Stimulated activated CD4-positive, alpha-beta T cell treated with anti-CD3 and anti-CD28 coated beads, Interleukin-2, amount 100 ng/mL, for 4 hours (primary cell): ENCODE measurements at regions not wholly inside any gene's neighbourhood (a gene's known extent, or its start where the extent isn't known, plus 50 kb on each side); places are given as distances from the start of the nearest gene placed in this dataset.

Source experiments
- DNase-seq: peaks from one replicate; pipeline ENCODE4 v3.0.0-alpha.2; 2020; ENCODE audit warnings: low read depth

DNA sequence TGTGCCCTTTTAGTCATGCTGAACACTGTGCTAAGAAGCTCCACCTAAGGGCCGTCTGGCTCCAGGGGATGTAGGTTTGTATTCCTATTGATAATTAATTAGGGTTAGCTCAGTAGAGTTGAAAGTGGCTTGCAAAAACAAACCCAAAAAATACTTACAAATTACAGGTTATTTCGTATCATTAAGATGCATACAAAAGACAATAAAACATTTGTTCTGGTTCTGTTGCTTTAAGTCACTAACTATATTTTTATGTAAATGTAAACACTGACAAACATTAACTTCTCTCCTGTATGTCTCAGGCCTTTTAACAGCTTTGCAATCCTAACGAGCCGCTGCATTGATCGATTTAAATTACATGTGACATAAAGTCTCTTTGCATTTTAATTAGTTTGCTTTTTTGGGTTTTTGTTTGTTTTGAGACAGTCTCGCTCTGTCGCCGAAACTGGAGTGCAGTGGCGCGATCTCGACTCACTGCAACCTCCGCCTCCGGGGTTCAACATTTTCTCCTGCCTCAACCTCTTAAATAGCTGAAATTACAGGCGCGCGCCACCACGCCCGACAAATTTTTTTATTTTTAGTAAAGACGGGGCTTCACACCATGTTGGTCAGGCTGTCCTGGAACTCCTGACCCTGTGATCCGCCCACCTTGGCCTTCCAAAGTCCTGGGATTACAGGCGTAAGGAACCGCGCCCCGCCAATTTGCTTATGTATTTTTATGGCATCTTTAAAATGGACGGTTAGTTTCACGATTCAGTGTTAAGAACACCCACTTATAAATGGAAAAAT is 110.9 kb downstream of the HFE start:
- no peak for DNase-seq

DNA sequence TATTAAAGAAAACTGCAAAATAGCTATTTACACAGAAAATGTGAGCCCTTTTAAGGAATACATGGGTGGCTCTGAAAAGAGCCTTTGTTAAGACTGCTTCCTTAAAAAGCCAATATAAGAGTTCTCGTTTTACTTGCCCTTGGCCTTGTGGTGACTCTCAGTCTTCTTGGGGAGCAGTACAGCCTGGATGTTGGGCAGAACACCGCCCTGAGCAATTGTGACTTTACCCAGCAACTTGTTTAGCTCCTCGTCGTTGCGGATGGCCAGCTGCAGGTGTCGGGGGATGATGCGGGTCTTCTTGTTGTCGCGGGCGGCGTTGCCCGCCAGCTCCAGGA is 111.5 kb downstream of the HFE start:
- no peak for DNase-seq

DNA sequence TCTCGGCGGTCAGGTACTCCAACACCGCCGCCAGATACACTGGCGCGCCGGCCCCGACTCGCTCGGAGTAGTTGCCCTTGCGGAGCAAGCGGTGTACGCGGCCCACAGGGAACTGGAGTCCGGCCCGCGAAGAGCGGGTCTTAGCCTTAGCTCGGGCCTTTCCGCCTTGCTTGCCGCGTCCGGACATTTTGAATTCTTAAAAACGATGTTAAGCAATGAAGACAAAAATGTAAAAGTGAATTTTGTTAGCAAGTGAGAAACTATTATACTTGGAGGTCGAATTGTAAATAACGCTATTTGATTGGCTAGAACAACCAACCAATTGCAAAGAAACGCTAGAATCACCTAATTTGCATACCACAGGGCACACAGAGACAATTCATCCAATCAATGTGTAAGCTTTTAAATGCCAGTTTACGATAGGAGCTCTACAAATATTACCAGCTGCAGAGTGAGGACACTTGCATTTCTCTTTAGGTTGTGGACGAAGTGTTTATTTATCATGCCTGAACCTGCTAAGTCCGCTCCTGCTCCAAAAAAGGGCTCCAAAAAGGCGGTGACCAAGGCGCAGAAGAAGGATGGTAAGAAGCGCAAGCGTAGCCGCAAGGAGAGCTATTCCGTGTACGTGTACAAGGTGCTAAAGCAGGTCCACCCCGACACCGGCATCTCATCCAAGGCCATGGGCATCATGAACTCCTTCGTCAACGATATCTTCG is 112.0 kb downstream of the HFE start:
- no peak for DNase-seq

DNA sequence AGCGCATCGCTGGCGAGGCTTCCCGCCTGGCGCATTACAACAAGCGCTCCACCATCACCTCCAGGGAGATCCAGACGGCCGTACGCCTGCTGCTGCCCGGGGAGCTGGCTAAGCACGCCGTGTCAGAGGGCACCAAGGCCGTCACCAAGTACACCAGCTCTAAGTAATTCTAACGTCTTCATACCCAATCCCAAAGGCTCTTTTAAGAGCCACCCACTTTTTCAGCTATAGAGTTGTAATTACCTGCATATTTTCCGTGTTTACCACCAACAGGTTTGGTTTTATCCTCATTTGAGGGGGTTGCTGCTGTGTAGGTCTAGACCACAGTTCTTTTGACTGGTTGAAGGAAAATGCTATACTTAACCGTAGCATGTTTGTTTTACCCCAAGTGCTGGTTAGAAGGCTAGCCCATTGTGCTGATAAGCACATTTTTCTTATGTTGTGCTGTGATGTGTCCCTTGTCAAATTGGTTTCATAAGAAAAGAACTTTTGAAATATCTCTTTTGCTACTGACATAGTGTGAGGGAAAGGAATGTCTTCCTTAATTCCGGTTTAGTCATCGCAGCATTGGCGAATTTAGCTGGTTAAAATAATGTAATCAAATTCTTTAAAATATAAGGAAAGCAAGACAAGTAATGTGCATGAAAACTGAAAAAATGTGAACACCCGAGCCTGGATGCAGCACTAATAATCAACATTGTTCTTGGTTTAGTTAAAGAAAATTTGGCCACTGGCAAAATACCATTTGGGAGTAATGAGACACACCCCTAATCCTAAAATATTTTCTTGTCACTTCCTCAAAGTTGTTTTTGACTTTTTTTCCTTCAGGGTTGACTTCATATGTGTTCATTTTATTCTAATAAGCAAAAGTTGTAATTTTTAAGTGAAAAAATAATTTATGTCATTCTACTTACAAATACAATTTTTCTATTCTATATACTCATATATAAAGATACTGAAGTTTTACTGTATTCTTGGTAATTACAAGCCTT is 112.8 kb downstream of the HFE start:
- DNase-seq = no peak

DNA sequence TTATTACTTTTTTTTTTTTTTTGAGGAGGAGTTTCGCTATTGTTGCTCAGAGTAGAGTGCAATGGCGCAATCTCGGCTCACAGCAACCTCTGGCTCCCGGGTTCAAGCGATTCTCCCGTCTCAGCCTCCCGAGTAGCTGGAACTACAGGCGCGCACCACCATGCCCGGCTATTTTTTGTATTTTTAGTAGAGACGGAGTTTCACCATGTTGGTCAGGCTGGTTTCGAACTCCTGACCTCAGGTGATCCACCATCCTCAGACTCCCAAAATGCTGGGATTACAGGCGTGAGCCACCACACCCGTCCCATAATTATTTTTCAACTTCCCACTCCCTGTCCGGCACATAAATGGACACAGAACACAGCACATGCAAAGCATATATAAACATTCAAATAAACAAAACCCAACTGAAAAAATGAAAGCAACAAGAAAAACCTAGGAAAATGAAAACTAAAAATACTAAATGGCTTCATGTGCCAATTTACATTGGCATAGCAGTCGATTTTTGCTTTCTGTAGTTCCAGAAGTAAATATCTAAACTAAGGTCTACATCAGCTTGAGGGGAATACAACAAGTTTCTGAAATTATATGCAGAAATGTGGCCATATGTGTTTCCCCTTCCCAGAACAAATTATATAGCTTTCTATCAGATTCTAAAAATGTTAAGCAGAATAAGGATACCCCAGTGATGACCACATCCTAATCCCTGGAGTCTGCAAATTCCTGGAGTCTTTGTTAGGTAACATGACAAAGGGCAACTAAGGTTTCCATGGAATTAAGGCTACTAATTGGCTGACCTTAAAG is 113.9 kb downstream of the HFE start:
- DNase-seq = no peak

DNA sequence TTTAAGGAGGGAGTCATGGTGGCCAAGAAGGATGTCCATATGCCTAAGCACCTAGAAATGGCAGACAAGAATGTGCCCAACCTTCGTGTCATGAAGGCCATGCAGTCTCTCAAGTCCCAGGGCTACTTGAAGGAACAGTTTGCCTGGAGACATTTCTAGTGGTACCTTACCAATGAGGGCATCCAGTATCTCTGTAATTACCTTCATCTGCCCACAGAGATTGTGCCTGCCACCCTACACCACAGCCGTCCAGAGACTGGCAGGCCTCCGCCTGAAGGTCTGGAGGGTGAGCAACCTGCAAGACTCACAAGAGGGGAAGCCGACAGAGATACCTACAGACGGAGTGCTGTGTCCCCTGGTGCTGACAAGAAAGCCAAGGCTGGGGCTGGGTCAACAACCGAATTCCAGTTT is 115.0 kb downstream of the HFE start:
- DNase-seq = no peak

DNA sequence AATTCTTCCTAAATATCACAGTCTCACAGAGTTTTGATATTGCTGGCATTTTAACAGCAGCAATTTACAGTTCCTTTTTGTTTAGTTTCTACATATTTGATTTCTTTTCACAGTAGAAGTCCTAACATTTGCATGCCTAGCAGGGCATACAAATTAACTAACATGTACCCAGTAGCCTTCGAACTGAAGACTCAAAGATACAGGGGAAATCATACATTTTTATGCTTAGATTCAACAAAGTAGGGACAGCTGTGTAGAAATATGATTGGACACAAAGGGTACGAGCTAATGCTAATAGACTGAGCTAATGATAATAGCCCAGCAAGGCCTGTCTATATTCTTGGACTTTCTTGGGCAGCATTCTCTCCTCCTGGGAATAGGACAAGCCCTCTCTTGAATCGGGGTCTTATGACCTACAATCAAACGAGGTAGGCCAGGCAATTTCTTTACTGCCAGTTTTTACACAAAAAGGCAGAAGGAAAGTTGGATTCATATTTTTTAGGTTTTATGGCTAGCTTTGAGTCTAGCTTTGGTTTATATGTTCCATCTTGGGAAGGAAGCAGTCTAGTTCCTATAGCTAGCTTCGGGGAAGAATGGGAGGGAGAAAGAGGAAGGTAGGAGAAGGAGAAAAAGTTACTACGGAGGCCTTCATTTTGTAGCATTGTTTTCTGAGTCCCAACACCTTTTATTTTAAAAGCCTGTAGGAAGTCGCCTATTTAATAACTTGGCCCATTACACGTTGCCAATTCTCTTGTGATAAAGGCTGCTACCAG is 115.8 kb downstream of the HFE start:
- no peak for DNase-seq

DNA sequence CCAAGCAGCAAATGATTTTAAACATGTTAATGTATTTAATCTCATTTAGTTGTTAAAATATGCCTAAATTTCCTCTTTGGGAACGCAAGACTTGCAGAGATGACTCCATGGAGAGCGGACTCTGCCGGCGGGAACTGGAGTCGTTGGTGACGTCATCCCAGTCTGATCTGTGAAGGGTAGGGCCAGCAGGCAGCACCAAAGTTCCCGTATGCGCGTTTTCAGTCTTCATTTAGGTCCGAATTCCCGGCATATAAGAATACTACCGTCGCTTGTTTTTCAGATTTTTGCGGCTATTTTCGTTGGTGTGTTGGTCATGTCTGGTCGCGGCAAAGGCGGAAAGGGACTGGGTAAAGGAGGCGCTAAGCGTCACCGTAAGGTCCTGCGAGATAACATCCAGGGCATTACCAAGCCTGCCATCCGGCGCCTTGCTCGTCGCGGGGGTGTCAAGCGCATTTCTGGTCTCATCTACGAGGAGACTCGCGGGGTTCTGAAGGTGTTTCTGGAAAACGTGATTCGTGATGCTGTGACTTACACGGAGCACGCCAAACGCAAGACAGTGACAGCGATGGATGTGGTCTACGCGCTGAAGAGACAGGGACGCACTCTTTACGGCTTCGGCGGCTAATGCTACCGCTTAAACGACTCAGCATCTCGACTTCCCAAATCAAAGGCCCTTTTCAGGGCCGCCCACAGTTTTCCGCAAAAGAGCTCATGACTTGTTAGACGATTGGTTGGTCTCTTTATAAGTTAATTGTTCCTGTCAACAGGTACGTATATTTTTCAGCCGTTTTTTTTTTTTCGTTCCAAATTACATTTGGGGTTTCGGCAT is 117.3 kb downstream of the HFE start:
- DNase-seq = peak; percentile 78

DNA sequence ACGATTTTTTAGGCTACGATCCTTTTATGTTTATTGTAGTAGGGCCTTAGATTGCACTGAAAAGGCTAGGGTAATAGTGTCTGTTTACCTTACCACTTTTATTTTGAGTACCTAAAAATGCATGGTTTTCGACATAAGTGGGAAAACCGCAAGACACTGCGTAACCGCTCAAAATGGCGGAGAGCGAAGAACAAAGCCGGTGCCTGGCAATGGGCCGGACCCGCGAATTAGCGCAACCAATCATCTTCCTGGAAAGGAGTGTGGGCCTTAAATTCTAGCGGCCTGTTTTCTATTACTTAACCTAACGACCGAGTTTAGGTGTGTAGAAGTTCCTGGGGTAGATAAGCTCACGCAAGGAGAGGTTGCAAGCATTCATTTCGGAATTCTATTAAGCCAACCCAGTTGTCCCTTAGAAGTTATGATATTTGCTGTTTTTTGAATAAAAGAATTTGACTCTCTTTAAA is 118.0 kb downstream of the HFE start:
- DNase-seq = peak; percentile 74

DNA sequence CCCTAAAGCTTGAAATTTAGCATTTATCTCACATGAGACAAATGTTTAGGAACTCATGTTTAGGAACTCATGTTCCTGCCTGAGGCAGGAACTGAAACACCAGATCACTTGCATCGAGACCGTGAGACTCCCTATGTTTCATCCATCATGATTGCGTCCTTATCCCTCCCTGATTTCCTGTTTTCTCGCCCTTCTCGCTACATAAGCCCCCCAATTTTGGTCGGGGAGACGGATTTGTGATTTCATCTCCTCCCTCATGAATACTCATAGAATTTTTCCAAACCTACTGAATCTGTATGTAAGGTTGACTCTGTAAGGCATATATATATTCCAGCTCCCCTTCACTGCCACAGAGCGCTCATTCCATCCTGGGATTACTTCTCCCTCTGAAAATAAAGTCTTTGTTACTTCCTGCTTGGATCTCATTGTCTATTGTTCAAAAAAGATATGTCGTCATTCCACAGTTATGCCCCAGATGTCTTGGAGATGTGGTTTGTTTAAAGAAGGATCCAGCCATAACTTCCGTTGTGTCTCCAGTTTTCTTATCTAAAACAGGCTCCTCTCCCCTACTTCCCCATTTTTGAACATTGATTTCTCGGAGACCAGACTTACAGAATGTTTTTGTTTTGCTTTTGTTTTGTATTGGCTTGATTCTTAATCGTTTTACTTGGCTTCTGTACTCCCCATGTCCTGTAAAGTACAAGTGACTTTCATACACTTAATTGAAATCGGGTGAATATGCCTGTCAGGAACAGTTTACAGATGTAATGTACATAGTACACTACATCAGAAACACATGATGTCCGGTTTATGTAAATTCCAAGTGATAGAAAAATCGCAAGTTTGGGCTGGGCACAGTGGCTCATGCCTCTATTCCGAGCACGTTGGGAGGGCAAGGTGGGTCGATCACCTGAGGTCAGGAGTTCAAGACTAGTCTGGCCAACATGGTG is 118.7 kb downstream of the HFE start:
- no peak for DNase-seq

DNA sequence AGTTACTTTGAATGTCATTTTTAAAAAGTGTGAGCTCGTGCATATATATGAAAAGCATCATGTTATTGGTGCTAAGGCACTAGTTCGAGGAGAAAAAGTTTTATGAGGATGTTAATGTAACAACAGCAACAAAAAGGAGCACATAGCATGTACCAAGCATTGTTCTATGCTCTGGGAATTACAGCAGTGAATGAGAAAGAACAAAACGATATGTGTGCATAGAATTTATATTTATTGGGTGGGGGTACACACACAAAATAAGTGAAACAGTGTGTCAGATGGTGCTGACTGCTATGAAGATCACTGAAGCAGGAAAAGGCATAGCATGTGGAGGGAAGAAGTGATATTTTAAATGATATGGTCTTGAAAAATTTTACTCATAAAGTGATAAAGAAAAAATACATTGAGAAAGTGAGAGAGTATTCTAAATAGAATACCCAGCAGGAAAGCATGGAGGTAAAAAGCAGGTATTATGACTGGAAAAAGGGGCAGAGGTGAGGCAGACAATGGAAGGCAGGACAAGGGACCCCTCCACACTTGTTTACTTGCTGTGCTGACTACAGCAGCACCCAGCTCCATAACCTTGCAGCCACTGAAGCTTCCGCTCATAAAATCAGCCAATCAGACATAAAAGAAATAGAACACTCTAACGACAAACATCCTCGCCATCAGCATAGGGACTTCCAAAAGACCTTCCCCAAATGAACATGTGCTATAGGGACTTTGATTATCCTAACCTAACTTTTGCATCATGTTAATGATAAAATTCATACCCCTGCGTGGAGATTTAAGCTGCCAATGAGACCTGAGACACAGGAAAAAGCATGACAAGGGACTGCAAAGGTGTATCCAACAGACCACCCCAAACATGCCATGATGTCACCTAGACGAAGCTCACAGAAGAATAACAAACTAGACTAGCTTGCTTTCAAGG is 119.9 kb downstream of the HFE start:
- no peak for DNase-seq

DNA sequence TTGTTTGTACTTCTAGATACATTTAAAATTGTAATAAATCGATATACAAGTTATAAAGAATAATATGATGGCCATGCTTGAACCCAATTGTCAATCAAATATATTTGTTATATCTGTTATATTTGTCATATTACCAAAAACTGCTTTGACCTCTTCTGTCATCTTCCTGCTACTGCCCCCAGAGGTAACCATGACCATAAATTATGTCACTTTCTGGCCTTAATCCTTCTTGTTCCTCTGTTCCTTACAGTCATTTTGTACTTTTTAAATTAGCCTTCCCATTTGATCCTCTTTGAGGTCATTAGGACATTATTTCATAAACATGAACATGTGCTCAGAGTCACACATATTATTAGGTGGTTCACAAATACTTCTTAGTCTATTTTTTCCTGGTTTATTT is 124.7 kb downstream of the HFE start:
- DNase-seq = no peak

DNA sequence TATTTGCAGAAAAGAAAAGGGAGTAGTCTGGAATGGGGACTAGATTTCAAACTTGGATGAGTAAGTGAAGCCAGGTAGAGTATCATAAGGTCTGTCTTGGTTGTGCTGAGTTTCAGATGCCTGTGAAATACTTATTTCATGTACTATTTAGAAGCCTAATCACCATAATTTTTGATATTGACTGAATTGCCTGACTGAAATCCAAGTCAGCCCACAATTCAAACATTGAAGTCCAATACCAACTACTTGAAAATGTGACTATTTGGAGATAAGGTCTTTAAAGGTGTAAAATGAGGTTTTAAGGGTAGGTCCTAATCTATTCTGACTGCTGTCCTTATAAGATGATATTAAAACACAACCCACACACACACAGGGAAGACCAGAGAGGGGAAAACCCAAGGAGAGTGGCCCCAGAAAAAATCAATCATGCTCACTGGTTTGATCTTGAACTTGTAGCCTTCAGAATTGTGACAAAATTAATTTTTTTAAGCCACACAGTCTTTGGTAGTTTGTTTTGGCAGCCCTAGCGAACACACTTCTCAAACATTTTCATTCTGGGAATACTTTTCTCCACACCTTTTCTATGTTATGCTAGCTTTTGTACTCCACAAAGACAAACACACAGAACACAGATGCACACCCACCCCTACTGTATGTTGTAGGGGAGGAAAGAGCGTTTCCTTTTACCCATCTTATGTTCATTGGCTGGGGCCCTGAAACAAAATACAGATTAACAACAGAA is 126.3 kb downstream of the HFE start:
- DNase-seq = no peak

DNA sequence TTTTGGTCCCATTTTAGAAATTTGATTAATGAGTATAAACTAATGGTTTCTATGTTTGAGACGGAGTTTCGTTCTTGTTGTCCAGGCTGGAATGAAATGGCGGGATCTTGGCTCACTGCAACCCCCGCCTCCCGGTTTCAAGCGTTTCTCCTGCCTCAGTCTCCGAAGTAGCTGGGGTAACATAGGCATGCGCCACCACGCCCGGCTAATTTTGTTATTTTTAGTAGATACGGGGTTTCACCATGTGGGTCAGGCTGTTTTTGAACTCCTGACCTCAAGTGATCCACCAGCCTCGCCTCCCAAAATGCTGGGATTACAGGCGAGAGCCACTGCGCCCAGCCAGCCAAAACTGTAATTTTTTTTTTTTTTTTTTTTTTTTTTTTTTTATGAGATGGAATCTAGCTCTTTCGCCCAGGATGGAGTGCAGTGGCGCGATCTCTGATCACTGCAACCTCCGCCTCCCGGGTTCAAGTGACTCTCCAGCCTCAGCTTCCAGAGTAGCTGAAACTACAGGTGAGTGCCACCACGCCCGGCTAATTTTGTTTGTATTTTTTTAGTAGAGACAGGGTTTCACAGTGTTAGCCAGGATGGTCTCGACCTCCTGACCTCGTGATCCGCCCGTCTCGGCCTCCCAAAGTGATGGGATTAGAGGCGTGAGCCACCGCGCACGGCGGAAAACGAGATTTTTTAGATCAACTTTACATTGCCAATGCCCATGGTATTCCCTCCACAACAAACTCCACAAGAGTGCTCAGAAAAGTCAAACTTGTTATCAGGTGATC is 127.8 kb downstream of the HFE start:
- no peak for DNase-seq

DNA sequence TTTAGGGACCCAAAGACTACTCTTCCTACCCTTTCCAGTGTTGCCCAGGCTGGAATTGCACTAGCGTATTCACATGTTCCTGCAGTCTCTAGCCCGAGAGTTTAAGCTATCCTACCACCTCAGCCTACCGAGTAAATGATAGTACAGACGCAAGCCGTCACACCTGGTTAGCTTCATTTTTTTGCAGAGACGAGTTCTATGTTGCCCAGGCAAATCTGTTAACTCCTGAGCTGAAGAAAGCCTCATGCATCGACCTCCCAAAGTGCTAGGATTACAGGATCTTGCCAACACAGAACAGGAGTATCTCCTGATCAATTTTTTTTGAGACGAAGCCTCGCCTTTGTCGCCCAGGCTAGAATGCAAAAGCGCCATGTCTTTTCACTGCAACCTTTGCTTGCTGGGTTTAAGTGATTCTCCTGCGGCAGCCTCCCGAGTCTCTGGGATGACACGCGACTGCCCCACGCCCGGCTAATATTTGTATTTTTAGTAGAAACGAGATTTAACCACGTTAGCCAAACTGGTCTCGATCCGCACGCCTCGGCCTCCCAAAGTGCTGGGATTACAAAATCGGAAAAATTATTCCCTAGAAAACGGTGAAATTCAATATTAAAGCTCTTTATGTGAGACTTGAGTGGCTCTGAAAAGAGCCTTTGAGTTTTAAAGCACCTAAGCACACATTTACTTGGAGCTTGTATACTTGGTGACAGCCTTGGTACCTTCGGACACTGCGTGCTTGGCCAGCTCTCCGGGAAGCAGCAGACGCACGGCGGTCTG is 128.5 kb downstream of the HFE start:
- DNase-seq = no peak
